HG03342 (cell line): ENCODE measurements at regions not wholly inside any gene's neighbourhood (a gene's known extent, or its start where the extent isn't known, plus 50 kb on each side); places are given as distances from the start of the nearest gene placed in this dataset.

Experiments
- ATAC-seq: cut with Tn5 transposase; IDR thresholded peaks from one replicate; pipeline ENCODE4 v1.9.1; 2021; ENCODE audit warnings: mild to moderate bottlenecking, moderate library complexity; ENCODE audit not compliant: unreplicated experiment

DNA sequence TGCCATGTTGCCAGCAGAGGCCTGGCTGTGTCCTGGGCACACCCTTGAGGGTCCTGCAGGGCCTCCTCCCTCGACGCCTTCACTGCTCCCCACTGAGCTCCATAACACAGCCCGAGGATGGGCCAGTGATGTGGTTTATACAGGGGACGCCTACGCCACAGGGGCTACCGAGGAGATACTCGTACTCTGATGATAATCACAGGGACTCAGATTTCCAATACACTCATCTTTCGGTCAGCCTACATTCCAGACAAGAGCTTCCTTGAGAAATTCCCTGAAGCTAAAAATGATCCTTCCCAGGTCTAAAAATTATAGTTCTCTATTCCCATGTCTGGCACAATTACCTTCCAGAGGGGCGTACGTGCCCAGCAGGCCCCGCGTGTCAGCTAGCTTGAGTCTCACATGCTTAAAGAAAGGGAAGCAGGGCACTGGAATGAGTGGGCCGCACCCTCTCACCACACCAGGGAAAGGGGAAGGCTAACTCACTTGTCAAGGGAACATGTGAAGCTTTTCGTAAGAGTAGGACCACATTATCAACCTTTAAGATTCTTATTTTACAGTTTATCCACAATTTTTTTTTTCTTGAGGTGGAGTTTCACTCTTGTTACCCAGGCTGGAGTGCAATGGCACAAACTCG, 159.5 kb upstream of the NDUFV2 start:
- ATAC-seq = no peak

DNA sequence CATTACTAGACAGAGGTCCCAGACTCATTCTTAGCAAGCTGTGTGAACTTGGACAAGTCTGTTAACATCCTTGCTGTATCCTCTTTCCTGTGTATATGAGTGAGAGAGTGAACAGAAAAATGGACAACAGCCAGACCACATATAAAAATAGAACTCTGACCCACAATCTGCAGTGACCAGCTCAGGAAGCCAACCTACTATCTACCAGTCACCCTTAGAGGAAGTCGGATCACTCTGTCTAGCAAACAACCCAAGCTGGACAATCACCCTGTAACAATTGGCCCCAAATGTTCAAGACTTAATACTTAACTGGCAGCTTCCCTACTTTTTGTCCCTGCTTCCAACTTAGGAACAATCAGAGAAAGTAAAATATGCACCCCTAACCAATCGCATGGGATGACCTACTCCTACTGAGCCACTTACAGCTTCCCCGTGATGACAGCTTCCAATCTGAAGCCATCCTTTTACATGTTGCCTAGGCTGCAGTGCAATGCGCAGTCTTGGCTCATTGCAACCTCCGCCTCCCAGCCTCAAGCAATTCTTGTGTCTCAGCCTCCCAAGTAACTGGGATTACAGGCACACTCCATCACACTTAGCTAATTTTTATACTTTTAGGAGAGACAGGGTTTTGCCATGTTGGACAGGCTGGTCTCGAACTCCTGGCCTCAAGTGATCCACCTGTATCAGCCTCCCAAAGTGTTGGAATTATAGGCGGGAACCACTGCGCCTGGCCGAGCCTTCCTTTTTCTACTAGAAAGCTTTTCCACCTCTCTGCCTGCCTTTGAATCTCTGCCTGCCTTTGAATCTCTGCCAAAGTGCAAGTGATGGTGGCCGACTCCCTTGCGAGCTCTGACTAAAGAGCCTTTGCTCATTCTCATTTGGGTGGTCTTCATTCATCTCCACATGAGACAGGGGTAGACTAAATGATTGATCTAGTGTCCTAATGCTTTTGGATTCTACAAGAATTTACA, 158.3 kb upstream of the NDUFV2 start:
- no peak for ATAC-seq

DNA sequence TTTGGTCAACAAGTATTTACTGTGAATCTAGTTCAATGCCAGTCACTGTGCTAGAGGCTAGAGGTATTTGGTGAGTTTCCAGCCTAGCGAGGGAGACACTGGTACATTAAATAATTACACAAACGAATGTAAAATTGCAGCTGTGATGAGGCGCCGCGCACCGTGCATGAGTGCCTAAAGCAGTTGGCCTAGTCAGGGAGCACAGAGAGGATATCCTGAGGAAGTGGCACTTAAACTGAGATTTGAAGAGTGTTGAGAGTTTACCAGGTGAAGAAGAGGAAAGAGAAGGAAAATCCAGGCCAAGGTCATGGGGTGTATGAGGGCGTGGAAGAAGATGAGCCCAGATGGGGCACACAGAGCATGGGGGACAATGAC, 157.6 kb upstream of the NDUFV2 start:
- ATAC-seq = no peak

DNA sequence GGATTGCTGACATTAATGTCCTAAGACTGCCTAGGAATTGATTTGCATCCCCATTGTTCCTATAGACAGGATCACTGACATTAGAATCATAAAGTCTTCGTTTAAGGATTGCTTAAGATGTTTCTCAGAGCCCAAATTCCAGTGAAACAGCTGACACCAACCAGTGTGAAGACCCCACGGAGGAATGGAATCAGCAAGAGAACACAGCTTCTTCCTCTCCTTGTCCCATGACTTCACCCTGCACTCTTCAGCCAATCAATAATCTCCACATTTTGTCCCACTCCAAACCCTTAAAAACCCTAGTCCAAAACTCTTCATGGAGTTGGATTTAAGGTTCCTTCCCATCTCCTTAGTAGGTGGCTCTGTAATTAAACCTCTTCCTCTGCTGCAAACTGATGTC, 157.0 kb upstream of the NDUFV2 start:
- ATAC-seq = no peak

DNA sequence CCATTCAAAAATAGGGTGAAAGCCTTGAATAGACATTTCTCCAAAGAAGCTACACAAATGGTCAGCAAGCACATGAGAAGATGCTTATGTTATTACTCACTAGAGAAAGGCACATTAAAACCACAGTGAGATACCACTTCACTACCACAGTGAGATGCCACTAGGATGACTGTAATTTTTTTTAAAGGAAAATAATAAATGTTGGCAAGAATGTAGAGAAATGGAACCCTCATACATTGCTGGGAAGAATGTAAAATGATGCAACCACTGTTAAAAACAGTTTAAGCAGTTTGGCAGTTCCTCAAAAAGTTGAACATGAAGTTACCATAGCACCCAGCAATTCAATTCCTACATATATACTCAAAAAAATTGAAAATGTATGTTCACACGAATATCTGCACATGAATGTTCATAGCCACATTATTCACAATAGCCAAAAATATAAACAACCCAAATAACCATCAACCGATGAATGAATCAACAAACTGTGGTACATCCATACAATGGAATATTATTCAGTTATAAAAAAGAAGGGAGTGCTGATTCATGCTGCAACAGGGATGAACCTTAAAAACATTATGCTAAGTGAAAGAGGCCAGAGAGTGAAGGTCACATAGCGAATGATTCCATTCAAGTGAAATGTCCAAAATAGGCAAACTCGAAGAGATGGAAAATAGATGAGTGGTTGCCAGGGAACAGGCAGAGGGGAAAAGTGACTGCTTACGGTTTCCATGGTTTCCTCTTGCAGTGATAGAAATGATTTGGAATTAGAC, 156.2 kb upstream of the NDUFV2 start:
- no peak for ATAC-seq

DNA sequence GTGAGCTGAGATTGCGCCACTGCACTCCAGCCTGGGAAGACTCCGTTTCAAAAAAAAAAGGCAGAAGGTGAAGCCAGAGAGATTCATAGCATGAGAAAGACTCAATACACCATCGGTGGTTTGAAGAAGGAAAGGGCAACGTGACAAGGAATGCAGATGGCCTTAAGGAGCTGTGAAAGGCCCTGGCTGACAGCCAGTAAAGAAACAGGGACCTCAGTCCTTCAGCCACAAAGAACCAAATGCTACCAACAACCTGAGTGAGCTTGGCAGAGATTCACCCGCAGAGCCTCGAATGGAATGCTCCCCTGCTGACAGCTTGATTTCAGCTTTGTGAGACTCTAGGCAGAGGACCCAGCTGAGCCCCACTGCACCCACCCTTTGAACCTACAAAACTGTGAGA, 154.9 kb upstream of the NDUFV2 start:
- no peak for ATAC-seq

DNA sequence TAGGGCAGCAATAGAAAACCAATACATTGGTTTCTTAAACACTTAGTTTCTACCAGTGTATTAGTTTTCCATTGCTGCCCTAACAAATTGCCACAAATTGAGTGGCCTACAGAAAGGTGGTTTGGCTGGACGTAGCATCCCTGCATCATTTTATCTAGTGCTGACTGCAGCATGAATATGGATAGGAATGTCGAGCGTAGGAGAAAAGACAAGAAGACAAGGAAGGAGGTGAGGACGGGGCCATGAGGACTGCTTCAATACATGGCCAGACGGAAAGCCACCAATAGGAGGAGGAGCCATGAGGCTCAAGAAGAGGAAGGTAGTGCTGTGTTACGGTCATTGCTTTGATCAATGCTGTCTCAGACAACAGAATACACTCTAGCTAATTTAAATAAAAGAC, 154.5 kb upstream of the NDUFV2 start:
- ATAC-seq = no peak

DNA sequence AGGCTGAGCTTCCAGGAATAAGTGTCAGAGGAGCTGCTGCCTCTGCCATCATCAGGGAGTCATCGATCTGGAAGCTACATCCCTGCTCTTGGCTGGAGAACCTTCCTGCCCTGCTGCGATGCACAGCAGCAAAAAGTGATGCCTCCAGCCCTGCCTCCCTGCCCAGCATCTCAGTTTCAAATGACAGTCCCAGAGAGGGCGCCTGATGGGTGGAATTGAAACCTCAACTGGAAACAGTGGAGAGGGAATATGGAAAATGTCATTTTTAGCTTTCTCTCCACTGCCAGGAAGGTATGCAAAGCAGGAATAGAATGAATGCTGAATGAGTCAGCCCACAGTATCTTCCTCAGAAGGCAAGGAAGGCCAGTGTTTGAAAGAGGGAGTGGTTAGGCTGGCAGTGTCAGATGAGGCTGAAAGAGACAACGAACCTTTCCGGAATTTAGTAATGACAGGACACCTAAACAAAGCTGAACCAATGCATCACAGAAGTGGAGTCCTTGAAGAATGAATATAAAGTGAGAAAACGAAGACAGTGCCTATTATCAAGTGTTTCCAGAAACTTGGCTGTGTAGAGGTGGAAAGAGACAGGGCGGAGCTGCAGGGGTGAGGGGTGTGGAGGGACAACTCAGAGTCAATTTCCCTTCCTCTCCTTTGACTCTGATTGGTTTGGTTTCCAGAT, 153.9 kb upstream of the NDUFV2 start:
- no peak for ATAC-seq

DNA sequence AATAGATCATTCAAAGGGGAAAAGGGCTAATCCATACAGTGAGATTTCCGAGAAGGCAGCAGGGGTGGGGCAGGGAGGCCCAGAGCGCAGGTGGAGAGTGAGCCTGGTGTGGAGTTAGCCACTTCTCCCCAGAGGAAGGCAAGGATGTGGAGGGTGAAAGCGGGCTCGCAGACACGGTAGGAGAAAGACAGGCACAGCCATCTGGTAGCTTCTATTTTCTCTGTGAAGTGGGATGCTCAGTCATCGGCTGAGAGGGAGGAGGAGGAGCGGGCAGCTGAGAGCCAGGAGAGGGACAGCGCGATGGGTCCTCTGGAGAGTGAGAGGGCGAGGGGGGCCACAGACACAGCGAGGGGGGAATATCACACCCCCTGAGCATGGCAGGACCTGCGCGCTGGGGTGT, 153.3 kb upstream of the NDUFV2 start:
- no peak for ATAC-seq

DNA sequence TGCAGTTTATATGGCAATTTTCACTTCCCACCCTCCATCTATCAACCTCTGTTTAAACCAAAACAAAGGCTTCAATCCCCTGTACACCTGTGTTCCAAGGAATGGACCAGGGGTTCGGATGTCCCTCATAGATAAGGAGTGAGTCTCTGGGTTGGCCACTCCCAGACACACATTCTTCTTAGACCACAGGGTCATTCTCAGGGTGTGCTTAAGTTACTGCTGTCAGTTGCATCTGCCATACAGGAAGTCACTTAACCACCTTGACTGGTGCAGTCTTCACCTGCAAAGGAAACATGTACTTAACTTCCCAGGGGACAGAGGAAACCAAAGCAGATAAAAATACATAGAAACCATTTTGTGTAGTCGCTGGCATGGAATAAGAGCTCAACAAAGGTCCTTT, 151.0 kb upstream of the NDUFV2 start:
- ATAC-seq = no peak

DNA sequence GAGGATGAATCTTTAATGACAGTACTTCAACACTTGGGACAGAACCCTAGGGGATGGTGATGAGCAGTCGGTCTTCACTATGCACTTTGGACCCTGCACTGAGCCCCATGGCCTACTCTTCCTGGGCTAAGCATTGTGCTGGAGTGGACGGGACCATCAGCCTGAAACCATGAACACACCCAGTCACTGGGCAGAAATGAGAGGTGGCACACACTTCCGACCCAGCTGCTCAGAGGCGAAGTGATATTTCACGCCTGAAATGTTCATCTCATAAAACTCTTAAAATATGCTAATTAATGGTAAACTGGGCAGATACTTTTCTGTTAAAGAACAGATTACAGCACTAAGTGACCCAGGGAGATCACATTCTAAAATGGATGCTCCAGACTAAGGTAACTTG, 150.3 kb upstream of the NDUFV2 start:
- no peak for ATAC-seq

DNA sequence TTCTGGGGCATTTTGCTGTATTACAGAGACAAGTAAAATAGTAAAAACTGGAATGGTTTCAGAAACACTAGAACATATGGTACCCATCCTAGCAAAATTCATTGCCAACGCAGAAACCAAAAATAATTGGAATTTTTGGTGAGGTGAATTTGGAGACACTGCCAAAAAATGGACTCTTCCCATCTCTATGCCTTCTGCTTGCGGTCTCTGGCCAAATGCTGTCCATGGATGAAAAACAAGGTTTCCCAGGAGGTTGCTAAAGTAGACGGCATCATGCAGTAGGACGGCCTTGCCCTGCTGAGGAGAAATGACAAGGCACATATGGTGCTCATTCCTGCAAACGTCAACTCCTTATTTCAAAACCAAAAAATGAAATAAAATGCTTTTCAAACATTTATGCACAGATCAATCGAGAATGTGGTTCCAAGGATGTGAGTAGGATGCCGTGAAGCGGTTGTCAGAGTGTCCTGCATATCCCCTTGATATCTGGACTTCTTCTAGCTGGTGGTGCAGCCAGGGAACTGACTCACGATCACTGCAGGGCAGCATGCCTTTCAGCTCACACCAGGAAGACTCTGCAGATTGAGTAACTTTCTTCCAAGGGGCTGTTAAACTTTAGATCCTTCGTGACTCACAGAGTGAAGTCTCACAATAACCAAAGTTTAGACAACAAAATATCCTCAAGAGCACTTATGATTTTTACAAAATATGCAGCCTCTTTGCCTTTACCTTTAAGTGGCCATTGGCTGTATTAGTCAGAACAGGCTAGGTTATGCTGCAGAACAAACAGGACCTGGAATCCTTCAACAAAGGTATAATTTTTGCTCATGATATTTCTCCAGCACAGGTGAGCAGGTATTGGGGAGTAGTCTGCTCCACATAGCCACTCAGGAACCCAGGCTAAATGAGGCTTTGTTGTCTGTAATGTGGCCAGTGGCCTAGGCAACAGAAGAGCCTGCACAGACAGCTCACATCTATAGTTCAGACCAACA, 149.4 kb upstream of the NDUFV2 start:
- ATAC-seq = no peak

DNA sequence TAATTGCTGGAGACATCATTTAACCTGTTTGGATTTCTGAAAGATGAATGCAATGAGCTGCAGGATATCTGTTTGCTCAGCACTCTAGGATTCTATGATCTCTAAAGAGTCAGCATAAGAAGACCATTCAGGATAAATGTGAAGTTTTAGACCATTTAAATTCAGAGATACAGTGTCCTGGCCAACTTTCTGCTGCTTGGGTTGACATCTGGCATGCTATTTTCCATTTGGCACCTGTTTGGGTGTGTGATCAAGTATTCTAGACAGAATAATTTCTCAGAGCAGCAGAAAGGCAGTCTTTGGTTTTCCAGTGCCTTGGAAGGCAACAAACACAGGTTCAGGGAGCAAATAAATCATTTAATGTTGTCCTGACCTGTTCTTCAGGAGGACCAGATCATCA, 144.8 kb upstream of the NDUFV2 start:
- ATAC-seq = no peak

DNA sequence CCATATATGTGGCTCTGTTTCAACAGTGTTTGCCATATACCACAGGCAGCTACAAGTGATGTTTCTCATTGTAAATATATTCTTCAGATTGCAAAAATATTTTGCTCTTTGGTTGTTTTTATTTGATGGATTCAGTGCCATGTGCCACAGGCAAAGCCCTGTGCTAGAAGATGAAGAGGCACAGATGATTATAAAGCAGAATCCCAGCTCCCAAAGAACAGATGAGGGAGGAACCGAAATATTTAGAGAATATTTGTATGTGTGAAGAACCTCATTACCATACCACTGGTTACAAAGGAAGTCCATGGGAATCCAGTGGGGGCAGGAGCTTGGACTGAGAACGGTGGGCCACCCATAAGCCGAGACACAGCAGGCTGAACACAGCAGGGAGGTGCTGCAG, 143.8 kb upstream of the NDUFV2 start:
- ATAC-seq = no peak

DNA sequence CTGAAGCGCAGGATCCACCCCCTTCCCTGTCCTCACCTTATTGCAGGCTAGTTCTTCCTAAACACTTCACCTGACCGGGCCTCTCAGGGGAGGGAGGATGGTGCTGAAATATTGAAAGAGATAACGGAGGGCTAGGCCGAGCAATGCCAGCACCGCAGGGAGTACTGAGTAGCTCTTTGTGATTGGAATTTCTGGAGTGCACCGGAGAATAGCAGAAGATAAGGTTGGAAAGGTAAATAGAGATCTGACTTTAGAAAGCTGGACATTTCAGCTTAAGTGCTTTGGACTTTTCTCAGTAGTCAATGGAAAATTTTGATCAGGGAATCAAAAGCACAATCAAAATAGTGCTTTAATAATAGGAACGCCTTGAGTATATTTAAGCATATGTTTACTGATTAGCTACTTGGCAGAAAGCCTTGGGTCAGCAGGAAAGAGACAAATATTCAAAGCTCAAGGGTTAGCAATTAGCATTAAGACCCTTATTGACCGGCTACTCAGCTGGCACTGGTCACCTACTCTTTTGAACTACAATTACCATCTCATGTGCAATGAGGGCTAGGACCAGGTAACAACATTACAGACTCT, 142.9 kb upstream of the NDUFV2 start:
- ATAC-seq = no peak

DNA sequence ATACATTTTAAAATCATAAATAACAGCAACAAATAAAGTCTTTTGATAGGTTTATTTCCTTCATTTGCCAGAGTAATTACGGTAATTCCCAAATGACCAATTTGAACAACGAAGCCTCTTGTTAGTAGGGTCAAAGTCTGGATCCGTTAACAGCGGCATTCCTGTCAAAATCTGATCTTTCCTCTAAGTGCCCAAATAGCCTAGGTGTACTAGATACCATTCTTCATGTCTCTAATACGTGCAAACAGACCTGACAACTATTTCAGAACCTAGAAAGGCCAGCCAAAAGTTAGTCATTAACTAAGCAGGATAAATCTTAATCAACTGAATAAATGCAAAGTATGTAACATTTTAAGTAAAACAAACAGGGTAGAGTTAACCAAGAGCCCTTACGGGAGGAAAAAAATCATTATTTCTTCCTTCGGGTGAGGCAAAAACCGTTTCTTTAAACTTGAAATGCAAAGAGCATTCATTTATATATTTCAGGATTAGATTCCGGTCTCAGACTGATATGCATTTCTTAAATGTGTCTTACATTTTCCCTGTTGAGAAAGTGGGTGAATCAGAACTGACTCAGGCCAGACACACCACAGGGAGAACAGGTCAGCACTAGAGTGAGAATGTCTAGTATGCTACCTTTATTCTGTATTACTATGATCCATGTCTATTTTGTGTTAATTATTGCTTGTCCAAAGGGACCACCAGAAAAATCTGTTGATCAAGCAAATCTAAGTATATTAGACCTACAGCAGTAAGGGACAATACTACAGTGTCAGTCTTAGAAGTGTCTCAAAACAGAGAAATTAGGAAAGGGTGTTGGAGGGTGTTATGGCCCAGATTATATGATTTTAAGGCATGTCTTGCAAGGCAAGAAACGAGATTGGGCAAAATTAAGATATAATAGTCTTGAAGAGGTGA, 141.5 kb upstream of the NDUFV2 start:
- ATAC-seq = no peak

DNA sequence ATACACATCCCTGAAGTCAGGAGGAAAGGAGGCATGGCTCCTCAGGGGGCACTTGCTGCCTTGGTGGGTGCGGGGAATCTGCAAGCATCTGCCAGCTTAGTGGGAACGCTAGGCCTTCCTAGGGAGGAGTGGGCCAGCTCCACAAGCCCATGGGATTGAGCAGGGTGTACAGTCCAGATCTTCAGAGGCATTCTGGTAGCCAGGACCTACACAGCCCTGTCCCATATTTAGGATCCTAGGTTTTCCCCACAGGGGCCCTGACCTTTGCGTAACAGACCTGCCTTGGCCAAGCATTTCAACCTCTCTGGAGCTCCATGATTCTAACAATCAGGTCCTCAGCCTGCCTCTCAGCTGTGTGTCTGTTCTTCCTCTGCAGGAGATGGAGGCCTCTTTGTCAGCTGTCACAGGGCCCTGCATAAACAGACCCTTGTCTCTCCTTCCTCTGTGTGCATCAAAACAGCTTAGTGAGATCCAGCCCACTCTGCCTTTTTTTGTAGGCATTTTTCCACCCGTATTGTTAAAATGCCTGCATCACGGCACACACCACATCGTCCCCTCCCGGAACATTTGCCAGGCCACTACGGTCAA, 140.2 kb upstream of the NDUFV2 start:
- no peak for ATAC-seq
